Smooth muscle cell (in vitro differentiated cells): ENCODE measurements at regions not wholly inside any gene's neighbourhood (a gene's known extent, or its start where the extent isn't known, plus 50 kb on each side); places are given as distances from the start of the nearest gene placed in this dataset.
"Not testable (repeated sequence)": the region's sequence is repeated elsewhere in the genome, so short reads cannot be mapped to it uniquely, and the experiment has no call there.

Experiments
- DNase-seq: peaks from one replicate; lab custom pipeline; 2025; ENCODE audit not compliant: unreplicated experiment; lab: John Stamatoyannopoulos, UW
- H2AFZ ChIP-seq: fragments of 200-600 bp; sonication (generic); 2 replicates; pipeline ENCODE4 v1.6.0; 2016; ENCODE audit warnings: antibody characterized with exemption, low read depth, mild to moderate bottlenecking
- H3F3A ChIP-seq: fragments of 200-600 bp; sonication (generic); 2 replicates; pipeline ENCODE4 v1.6.0; 2017; ENCODE audit warnings: antibody characterized with exemption, low read depth
- H3K27ac ChIP-seq: fragments of 200-600 bp; sonication (generic); 2 replicates; pipeline ENCODE4 v1.5.1; 2016; ENCODE audit warnings: low read depth, mild to moderate bottlenecking
- H3K27me3 ChIP-seq: fragments of 200-600 bp; sonication (generic); 2 replicates; pipeline ENCODE4 v1.6.1; 2016; ENCODE audit warnings: low read depth, mild to moderate bottlenecking
- H3K36me3 ChIP-seq: fragments of 200-600 bp; sonication (generic); 2 replicates; pipeline ENCODE4 v1.5.1; 2016; ENCODE audit warnings: low read depth
- H3K4me1 ChIP-seq: fragments of 200-600 bp; sonication (generic); 2 replicates; pipeline ENCODE4 v1.5.1; 2016; ENCODE audit warnings: low read depth
- H3K4me2 ChIP-seq: fragments of 200-600 bp; sonication (generic); 2 replicates; pipeline ENCODE4 v1.6.0; 2016; ENCODE audit warnings: mild to moderate bottlenecking
- H3K4me3 ChIP-seq: fragments of 200-600 bp; sonication (generic); 2 replicates; pipeline ENCODE4 v1.5.1; 2016; ENCODE audit warnings: mild to moderate bottlenecking
- H3K79me2 ChIP-seq: fragments of 200-600 bp; sonication (generic); 2 replicates; pipeline ENCODE4 v1.6.0; 2016; ENCODE audit warnings: low read depth, mild to moderate bottlenecking
- H3K9ac ChIP-seq: fragments of 200-600 bp; sonication (generic); 2 replicates; pipeline ENCODE4 v1.6.0; 2016; ENCODE audit warnings: low read depth
- H3K9me3 ChIP-seq: fragments of 200-600 bp; sonication (generic); replicated peaks from 2 replicates; pipeline ENCODE4 v1.5.1; 2016; ENCODE audit warnings: low read depth
- H4K20me1 ChIP-seq: fragments of 200-600 bp; sonication (generic); 2 replicates; pipeline ENCODE4 v1.6.0; 2016; ENCODE audit warnings: low read depth
- CTCF ChIP-seq: fragments of 200-600 bp; sonication (generic); IDR thresholded peaks from 2 replicates; pipeline ENCODE4 v1.5.1; 2017; ENCODE audit warnings: borderline replicate concordance, mild to moderate bottlenecking, antibody characterized with exemption; ENCODE audit not compliant: insufficient read depth, poor library complexity, severe bottlenecking
- WGBS: methylation state at CpG from one replicate; pipeline ENCODE4 v1.1.7; 2016; ENCODE audit warnings: low lambda C conversion rate; 5-methylcytosine and 5-hydroxymethylcytosine counted together

- H2AFZ ChIP-seq, H3K4me3 ChIP-seq, H3K9ac ChIP-seq, H3F3A ChIP-seq, DNase-seq, H4K20me1 ChIP-seq, H3K79me2 ChIP-seq, H3K4me2 ChIP-seq, H3K9me3 ChIP-seq, H3K4me1 ChIP-seq, H3K36me3 ChIP-seq, H3K27me3 ChIP-seq: not testable (repeated sequence)
- WGBS = 93% methylated on average over 10 of the region's 10 CpGs
- H3K27ac ChIP-seq = peak overlapping the region; percentile 73
Measured at GRCh38 chr7:101679653-101680173, 50.6 kb upstream of the MYL10 start.

- Histone ChIP-seq H2AFZ (no peak overlapping the region), H3K36me3 (no peaks in the 10 kb centered on the region), H4K20me1 (no peaks in the 10 kb centered on the region), H3K9ac (peak overlapping the region; percentile 20), H3K4me1 (no peaks in the 10 kb centered on the region), H3K9me3 (no peaks in the 10 kb centered on the region), H3F3A (no peaks in the 10 kb centered on the region), H3K4me2 (peak overlapping the region; percentile 31), H3K27ac (peak overlapping the region; percentile 73), H3K27me3 (no peaks in the 10 kb centered on the region), H3K79me2 (no peaks in the 10 kb centered on the region), H3K4me3 (no peak overlapping the region)
- TF ChIP-seq CTCF = no peak
- no peak for DNase-seq
- WGBS = 88% methylated on average over 22 of the region's 22 CpGs
Measured at GRCh38 chr7:101680406-101681145, 51.5 kb upstream of the MYL10 start.

- no peaks in the 10 kb centered on the region for H3F3A ChIP-seq
- no peaks in the 10 kb centered on the region for H3K9me3 ChIP-seq
- no peak overlapping the region for H3K4me3 ChIP-seq
- H4K20me1 ChIP-seq = no peaks in the 10 kb centered on the region
- no peaks in the 10 kb centered on the region for H3K36me3 ChIP-seq
- no peaks in the 10 kb centered on the region for H3K27me3 ChIP-seq
- TF ChIP-seq CTCF = no peak
- no peaks in the 10 kb centered on the region for H3K4me1 ChIP-seq
- H3K27ac ChIP-seq = peak overlapping the region; percentile 73
- WGBS = 16% methylated on average over 14 of the region's 14 CpGs
- H3K4me2 ChIP-seq = peak overlapping the region; percentile 31
- no peak overlapping the region for H3K9ac ChIP-seq
- DNase-seq = peak; percentile 69
- no peaks in the 10 kb centered on the region for H3K79me2 ChIP-seq
- no peak overlapping the region for H2AFZ ChIP-seq
Measured at GRCh38 chr7:101681170-101682007, 52.3 kb upstream of the MYL10 start.

GRCh38 chr7:101684983-101685330, 55.9 kb upstream of the MYL10 start:
- 86% methylated on average over 5 of the region's 5 CpGs for WGBS
- no peak for DNase-seq
- Histone ChIP-seq H3K9me3 (no peaks in the 10 kb centered on the region), H3K9ac (no peak overlapping the region), H2AFZ (no peak overlapping the region), H3K4me3 (no peak overlapping the region), H3K79me2 (no peaks in the 10 kb centered on the region), H3K36me3 (no peaks in the 10 kb centered on the region), H3K4me2 (no peak overlapping the region), H3K27me3 (no peaks in the 10 kb centered on the region), H3K27ac (no peak overlapping the region), H3F3A (no peaks in the 10 kb centered on the region), H3K4me1 (no peaks in the 10 kb centered on the region), H4K20me1 (no peaks in the 10 kb centered on the region)
- no peak for TF ChIP-seq CTCF
